PC-9 (cell line): ENCODE measurements at regions not wholly inside any gene's neighbourhood (a gene's known extent, or its start where the extent isn't known, plus 50 kb on each side); places are given as distances from the start of the nearest gene placed in this dataset.

Experiments used
- BruUV-seq: library from RNA; stranded (reverse); fragments of 400-500 nt; replicated peaks from 2 replicates; lab custom pipeline; 2021; lab: Mats Ljungman, UMichigan
- CTCF ChIA-PET: fragments of 300-600 bp; sonication (Branson Sonifier 250); formaldehyde crosslinking; loops from one replicate; lab custom pipeline; 2022; ENCODE audit warnings: antibody characterized with exemption; lab: Charles Lee
- POLR2A ChIA-PET: fragments of 300-600 bp; sonication (Branson Sonifier 250); formaldehyde crosslinking; loops from one replicate; lab custom pipeline; 2022; ENCODE audit warnings: antibody characterized with exemption; ENCODE audit not compliant: unreplicated experiment; lab: Charles Lee
- DNase-seq, 2 experiments: peaks; one replicate each; pipeline versions ENCODE4 v3.0.0 to v3.0.0-alpha.2; 2015 to 2022; ENCODE audit warnings: mixed read lengths in 1 of 2
- H2AFZ ChIP-seq: fragments of 200-600 bp; sonication (generic); 2 replicates; pipeline ENCODE4 v1.8.1; 2017; ENCODE audit warnings: antibody characterized with exemption
- H3F3A ChIP-seq: fragments of 200-600 bp; sonication (generic); 2 replicates; pipeline ENCODE4 v1.8.1; 2017; ENCODE audit warnings: antibody characterized with exemption, mild to moderate bottlenecking, low read depth; ENCODE audit not compliant: insufficient read depth
- H3K27ac ChIP-seq: fragments of 200-600 bp; sonication (generic); 2 replicates; pipeline ENCODE4 v1.6.1; 2016; ENCODE audit warnings: mixed run types
- H3K27me3 ChIP-seq: fragments of 200-600 bp; sonication (generic); 2 replicates; pipeline ENCODE4 v1.6.1; 2016; ENCODE audit warnings: low read depth, mixed run types; ENCODE audit not compliant: insufficient read depth
- H3K36me3 ChIP-seq: fragments of 200-600 bp; sonication (generic); 2 replicates; pipeline ENCODE4 v1.6.1; 2016; ENCODE audit warnings: low read depth, mixed run types
- H3K4me1 ChIP-seq: fragments of 200-600 bp; sonication (generic); replicated peaks from 2 replicates; pipeline ENCODE4 v1.6.1; 2016; ENCODE audit warnings: mixed run types; ENCODE audit not compliant: insufficient read depth
- H3K4me2 ChIP-seq: fragments of 200-600 bp; sonication (generic); 2 replicates; pipeline ENCODE4 v1.6.1; 2017; ENCODE audit warnings: mixed run types
- H3K4me3 ChIP-seq: fragments of 200-600 bp; sonication (generic); 2 replicates; pipeline ENCODE4 v1.6.1; 2016; ENCODE audit warnings: mixed run types
- H3K79me2 ChIP-seq: fragments of 200-600 bp; sonication (generic); 2 replicates; pipeline ENCODE4 v1.6.1; 2017; ENCODE audit warnings: low read depth, mixed run types
- H3K9me2 ChIP-seq: fragments of 200-600 bp; sonication (generic); 2 replicates; pipeline ENCODE4 v1.8.1; 2017; ENCODE audit warnings: mild to moderate bottlenecking; ENCODE audit not compliant: insufficient read depth
- H3K9me3 ChIP-seq: fragments of 200-600 bp; sonication (generic); 2 replicates; pipeline ENCODE4 v1.8.1; 2016; ENCODE audit warnings: low read depth; ENCODE audit not compliant: insufficient read depth
- H4K20me1 ChIP-seq: fragments of 200-600 bp; sonication (generic); 2 replicates; pipeline ENCODE4 v1.8.1; 2017; ENCODE audit not compliant: insufficient read depth
- CTCF ChIP-seq: fragments of 200-600 bp; sonication (generic); conservative IDR thresholded peaks from 2 replicates; pipeline ENCODE4 v1.6.1; 2017; ENCODE audit warnings: mixed run types, antibody characterized with exemption, mild to moderate bottlenecking, moderate library complexity
- EZH2 ChIP-seq: fragments of 200-600 bp; sonication (generic); IDR thresholded peaks from 2 replicates; pipeline ENCODE4 v1.8.0; 2017; ENCODE audit warnings: antibody characterized with exemption, low read depth
- intact Hi-C: fragments of 100-400 bp; cut with micrococcal nuclease; formaldehyde crosslinking; loops from one replicate; pipeline ENCODE4 v1.10.0; 2022; ENCODE audit not compliant: unreplicated experiment

GRCh38 chr5:57368010-57368409 is 114.6 kb downstream of the ACTBL2 start:
- H3K9me3 ChIP-seq: peaks cover 19% of the 10 kb centered on the region
- H2AFZ ChIP-seq: peak overlapping the region; percentile 39; the same call in 1 of the 2 replicates
- DNase-seq: no peak
- H3K4me1 ChIP-seq: peaks cover 58% of the 10 kb centered on the region
- no peaks in the 10 kb centered on the region for H3K27me3 ChIP-seq
- H3K27ac ChIP-seq: peak overlapping the region; percentile 92
- no peaks in the 10 kb centered on the region for H3K9me2 ChIP-seq
- H4K20me1 ChIP-seq: no peaks in the 10 kb centered on the region
- no peaks in the 10 kb centered on the region for H3K79me2 ChIP-seq
- intact Hi-C loops: loop anchor here (5.0 kb wide), 1 partner anchor 66 kb away; no protein-coding TSS in a partner anchor
- 0 out of 2 replicates have a peak, but pooled peaks cover 3% of the 10 kb centered on the region for H3K36me3 ChIP-seq
- BruUV-seq: no TSS peak
- H3K4me2 ChIP-seq: peak overlapping the region; percentile 54
- ChIA-PET POLR2A (no interaction called here), CTCF (no interaction called here)
- H3K4me3 ChIP-seq: no peak overlapping the region
- H3F3A ChIP-seq: peaks cover 17% of the 10 kb centered on the region
- TF ChIP-seq CTCF (no peak), EZH2 (no peak)

GRCh38 chr5:57366744-57367143 is 115.9 kb downstream of the ACTBL2 start:
- DNase-seq: peak; percentile 55 to 98
- Histone ChIP-seq H3K9me2 (no peaks in the 10 kb centered on the region), H3K36me3 (0 out of 2 replicates have a peak, but pooled peaks cover 3% of the 10 kb centered on the region), H3K27ac (peak overlapping the region; percentile 92), H3K4me2 (peak overlapping the region; percentile 54), H3K4me3 (no peak overlapping the region), H3K9me3 (peaks cover 16% of the 10 kb centered on the region; the same call in 1 of the 2 replicates), H4K20me1 (no peaks in the 10 kb centered on the region), H3K4me1 (peaks cover 58% of the 10 kb centered on the region), H3F3A (peaks cover 17% of the 10 kb centered on the region), H3K79me2 (no peaks in the 10 kb centered on the region), H2AFZ (no peak overlapping the region), H3K27me3 (no peaks in the 10 kb centered on the region)
- no TSS peak for BruUV-seq
- intact Hi-C loops: loop anchor here (1.0 to 5.0 kb wide), 5 partner anchors 16 to 522 kb away; no protein-coding TSS in a partner anchor
- ChIA-PET CTCF (interaction anchor here (0.9 kb wide), 1 partner anchor 29 kb away, joined by 3 read pairs; no protein-coding TSS in a partner anchor), POLR2A (interaction anchor here (0.5 to 0.7 kb wide), 5 partner anchors 68 to 1454 kb away, joined by 3 to 7 read pairs (median 4); no protein-coding TSS in a partner anchor)
- TF ChIP-seq EZH2: no peak
- TF ChIP-seq CTCF: no peak

- H3K9me2 ChIP-seq: no peaks in the 10 kb centered on the region
- no peak for DNase-seq
- ChIA-PET CTCF (no interaction called here), POLR2A (no interaction called here)
- BruUV-seq: no TSS peak
- intact Hi-C loops: loop anchor here (5.0 kb wide), 1 partner anchor 1099 kb away; the partner anchor contains the start of gene PLK2
- H3K9me3 ChIP-seq: peaks cover 21% of the 10 kb centered on the region; the same call in 1 of the 2 replicates
- H3K4me2 ChIP-seq: no peak overlapping the region
- no peak for TF ChIP-seq EZH2
- no peak for TF ChIP-seq CTCF
- no peaks in the 10 kb centered on the region for H4K20me1 ChIP-seq
- 0 out of 2 replicates have a peak, but pooled peaks cover 3% of the 10 kb centered on the region for H3K36me3 ChIP-seq
- H3K79me2 ChIP-seq: no peaks in the 10 kb centered on the region
- no peaks in the 10 kb centered on the region for H3K27me3 ChIP-seq
- no peak overlapping the region for H3K27ac ChIP-seq
- H2AFZ ChIP-seq: no peak overlapping the region
- H3K4me3 ChIP-seq: no peak overlapping the region
- peaks cover 42% of the 10 kb centered on the region for H3K4me1 ChIP-seq
- peaks cover 17% of the 10 kb centered on the region for H3F3A ChIP-seq
These were observed 119.7 kb downstream of the ACTBL2 start for GRCh38 chr5:57362951-57363350.
